ENCODE measurements at regions not wholly inside any gene's neighbourhood (a gene's known extent, or its start where the extent isn't known, plus 50 kb on each side); places are given as distances from the start of the nearest gene placed in this dataset.

DNA sequence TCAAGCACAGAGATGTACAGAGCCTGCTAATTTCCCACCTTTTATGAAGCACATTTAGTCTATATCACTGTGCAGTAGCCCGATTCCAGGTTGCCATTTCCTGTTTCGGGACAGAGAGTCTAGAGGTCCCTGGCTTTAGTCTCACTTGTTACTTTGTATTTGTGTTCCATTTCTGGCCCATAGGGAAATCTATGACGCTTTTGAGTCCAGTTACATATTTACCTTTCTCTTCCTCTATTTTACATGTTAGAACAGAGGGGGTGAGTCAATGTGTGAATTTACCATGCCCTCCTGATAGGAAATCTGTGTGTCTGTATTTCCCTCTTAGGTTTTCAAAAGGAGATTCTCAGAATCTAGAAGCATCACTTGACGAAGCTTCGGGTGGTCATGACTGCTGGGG lies 227.1 kb upstream of the ZFHX3 start:
- TF ChIP-seq CTCF (IDR thresholded peaks at IDR 0.05) = no peak
- TF ChIP-seq POLR2AphosphoS5 (IDR thresholded peaks at IDR 0.05; ENCODE audit: low read depth, low read length) = no peak
- no peak for TF ChIP-seq TCF7L2 (IDR thresholded peaks at IDR 0.05; ENCODE audit: low read depth, low read length)
- no peak for TF ChIP-seq REST (IDR thresholded peaks at IDR 0.05; ENCODE audit: insufficient read depth in 1 of 2, low read depth in 2 of 2, low read length in 1 of 2)
- no peak for TF ChIP-seq SIN3A (IDR thresholded peaks at IDR 0.05; ENCODE audit: borderline replicate concordance, insufficient read depth, low read depth, low read length)

Measured in Panc1 (cell line).